IPS-NIHi11 (cell line): ENCODE measurements at regions not wholly inside any gene's neighbourhood (a gene's known extent, or its start where the extent isn't known, plus 50 kb on each side); places are given as distances from the start of the nearest gene placed in this dataset.
"Not testable (repeated sequence)": the region's sequence is repeated elsewhere in the genome, so short reads cannot be mapped to it uniquely, and the experiment has no call there.

Experiments used
- DNase-seq: peaks from one replicate; pipeline ENCODE4 v3.0.0; 2012; ENCODE audit warnings: mixed read lengths, low spot score

GRCh38 chr20:30811885-30812671, 445.4 kb upstream of the DEFB115 start:
- DNase-seq = peak; percentile 65

- DNase-seq = no peak
These were observed 444.6 kb upstream of the DEFB115 start for GRCh38 chr20:30812739-30813411.

GRCh38 chr20:30813412-30814311, 443.8 kb upstream of the DEFB115 start:
- DNase-seq = not testable (repeated sequence)

GRCh38 chr20:30814312-30814639, 443.2 kb upstream of the DEFB115 start:
- not testable (repeated sequence) for DNase-seq

- DNase-seq = not testable (repeated sequence)
These were observed 442.4 kb upstream of the DEFB115 start for GRCh38 chr20:30815027-30815576.

- DNase-seq = no peak
These were observed 441.8 kb upstream of the DEFB115 start for GRCh38 chr20:30815577-30816181.

GRCh38 chr20:30816182-30816645, 441.2 kb upstream of the DEFB115 start:
- DNase-seq = no peak

- DNase-seq = not testable (repeated sequence)
These were observed 435.8 kb upstream of the DEFB115 start for GRCh38 chr20:30821615-30822014.

- DNase-seq = not testable (repeated sequence)
These were observed 432.8 kb upstream of the DEFB115 start for GRCh38 chr20:30824666-30825065.

GRCh38 chr20:30845923-30846322, 411.5 kb upstream of the DEFB115 start:
- DNase-seq = not testable (repeated sequence)

- DNase-seq = not testable (repeated sequence)
These were observed 389.2 kb upstream of the DEFB115 start for GRCh38 chr20:30868271-30868670.

GRCh38 chr20:30871127-30871526, 386.3 kb upstream of the DEFB115 start:
- DNase-seq = not testable (repeated sequence)

GRCh38 chr20:30872252-30872651, 385.2 kb upstream of the DEFB115 start:
- DNase-seq = not testable (repeated sequence)

GRCh38 chr20:30875868-30876267, 381.6 kb upstream of the DEFB115 start:
- DNase-seq = not testable (repeated sequence)

- peak; percentile 11 for DNase-seq
These were observed 366.1 kb upstream of the DEFB115 start for GRCh38 chr20:30891400-30891799.

- DNase-seq = peak; percentile 7
These were observed 364.7 kb upstream of the DEFB115 start for GRCh38 chr20:30892541-30893345.

GRCh38 chr20:30893346-30894314, 363.8 kb upstream of the DEFB115 start:
- peak; percentile 23 for DNase-seq

GRCh38 chr20:30894707-30895353, 362.6 kb upstream of the DEFB115 start:
- DNase-seq = peak; percentile 3

GRCh38 chr20:30895354-30895711, 362.1 kb upstream of the DEFB115 start:
- DNase-seq = not testable (repeated sequence)
